H1 (cell line): ENCODE measurements at regions not wholly inside any gene's neighbourhood (a gene's known extent, or its start where the extent isn't known, plus 50 kb on each side); places are given as distances from the start of the nearest gene placed in this dataset.
A peak's percentile ranks its signal among the peaks of the same experiment; 100 is the strongest.

Source experiments
- CTCF ChIA-PET: fragments of 300-600 bp; sonication (Branson Sonifier 250); formaldehyde crosslinking; loops from one replicate; lab custom pipeline; 2021; ENCODE audit not compliant: partially characterized antibody; lab: Charles Lee
- POLR2A ChIA-PET: fragments of 300-600 bp; sonication (Branson Sonifier 250); formaldehyde crosslinking; loops from one replicate; lab custom pipeline; 2021; ENCODE audit warnings: inconsistent platforms; ENCODE audit not compliant: partially characterized antibody; lab: Charles Lee
- DNase-seq, 2 experiments: peaks; one replicate each; pipeline versions ENCODE4 v3.0.0 to v3.0.0-alpha.2; 2010 to 2022; ENCODE audit warnings: low spot score in 2 of 2, low read depth in 1 of 2, mixed read lengths in 1 of 2
- FAIRE-seq: peaks from 2 replicates; lab custom pipeline; 2011; peaks lifted over from hg19 to GRCh38; lab: Jason Lieb, UNC
- H2AFZ ChIP-seq: 2 replicates; pipeline ENCODE4 v1.8.1; 2012; ENCODE audit warnings: low read length, inconsistent platforms
- H2AK5ac ChIP-seq: 2 replicates; pipeline ENCODE4 v1.6.1; 2013; ENCODE audit warnings: low read depth, low read length
- H2BK120ac ChIP-seq: replicated peaks from 2 replicates; pipeline ENCODE3; 2013; ENCODE audit warnings: low read depth, low read length, inconsistent platforms
- H2BK12ac ChIP-seq: 2 replicates; pipeline ENCODE4 v1.6.1; 2013; ENCODE audit warnings: low read depth, low read length
- H2BK15ac ChIP-seq: 2 replicates; pipeline ENCODE4 v1.6.1; 2013; ENCODE audit warnings: low read length
- H2BK20ac ChIP-seq: 2 replicates; pipeline ENCODE4 v1.6.1; 2013; ENCODE audit warnings: low read length
- H2BK5ac ChIP-seq: 2 replicates; pipeline ENCODE4 v1.6.1; 2013; ENCODE audit warnings: low read depth, low read length
- H3K14ac ChIP-seq: 2 replicates; pipeline ENCODE4 v1.6.1; 2013; ENCODE audit warnings: inconsistent platforms; ENCODE audit not compliant: insufficient read length
- H3K18ac ChIP-seq: 2 replicates; pipeline ENCODE4 v1.6.1; 2013; ENCODE audit warnings: low read length; ENCODE audit errors: extremely low read depth
- H3K23ac ChIP-seq: 2 replicates; pipeline ENCODE4 v1.6.1; 2013; ENCODE audit warnings: inconsistent platforms; ENCODE audit not compliant: insufficient read length
- H3K23me2 ChIP-seq: 2 replicates; pipeline ENCODE4 v1.6.1; 2013; ENCODE audit warnings: low read depth, low read length
- H3K27ac ChIP-seq: 2 replicates; pipeline ENCODE4 v1.6.1; 2011; ENCODE audit warnings: low read depth, low read length, inconsistent platforms
- H3K27me3 ChIP-seq, 4 experiments: replicated peaks in 1 of 4; 1 replicate in 1 of 4; 2 replicates in 3 of 4; pipeline versions ENCODE4 v1.6.1 to v1.8.1; 2011 to 2013; ENCODE audit warnings: low read length in 3 of 4, mild to moderate bottlenecking in 3 of 4, inconsistent platforms in 2 of 4, mixed read lengths in 2 of 4, moderate library complexity in 1 of 4; ENCODE audit not compliant: control insufficient read depth in 3 of 4, insufficient read depth in 3 of 4; ENCODE audit errors: extremely low read depth in 1 of 4
- H3K36me3 ChIP-seq, 4 experiments: 2 replicates each; pipeline versions ENCODE4 v1.6.1 to v1.8.1; 2011 to 2013; ENCODE audit warnings: mild to moderate bottlenecking in 4 of 4, low read length in 3 of 4, moderate library complexity in 2 of 4, control low read depth in 1 of 4, inconsistent platforms in 1 of 4; ENCODE audit not compliant: insufficient read depth in 4 of 4, control insufficient read depth in 2 of 4
- H3K4ac ChIP-seq: replicated peaks from 2 replicates; pipeline ENCODE3; 2013; ENCODE audit warnings: low read length, low read depth, mixed read lengths, inconsistent platforms; ENCODE audit not compliant: insufficient read length
- H3K4me1 ChIP-seq, 4 experiments: replicated peaks in 1 of 4; 1 replicate in 1 of 4; 2 replicates in 3 of 4; pipeline versions ENCODE4 v1.6.1 to v1.8.1; 2011 to 2013; ENCODE audit warnings: low read length in 3 of 4, inconsistent platforms in 2 of 4, mixed read lengths in 1 of 4; ENCODE audit not compliant: insufficient read depth in 4 of 4, control insufficient read depth in 3 of 4
- H3K4me2 ChIP-seq, 2 experiments: 2 replicates each; pipeline versions ENCODE4 v1.6.1 to v1.8.1; 2011 to 2013; ENCODE audit warnings: low read depth in 2 of 2, low read length in 2 of 2, control low read depth in 1 of 2, inconsistent platforms in 1 of 2, mild to moderate bottlenecking in 1 of 2; ENCODE audit not compliant: insufficient read depth in 1 of 2
- H3K4me3 ChIP-seq, 4 experiments: fragments of 200-600, 300-600 bp in 1 of 4; sonication (generic), shearing (Covaris generic), sonication (Bioruptor Twin) in 1 of 4; 2 replicates each; pipeline versions ENCODE4 v1.5.1 to v1.8.1; 2011 to 2016; ENCODE audit warnings: low read length in 4 of 4, low read depth in 3 of 4, control low read depth in 2 of 4, inconsistent platforms in 2 of 4, mild to moderate bottlenecking in 2 of 4, mixed read lengths in 1 of 4, moderate library complexity in 1 of 4; ENCODE audit not compliant: insufficient read depth in 2 of 4; ENCODE audit errors: extremely low read depth in 1 of 4
- H3K56ac ChIP-seq: replicated peaks from 2 replicates; pipeline ENCODE3; 2013; ENCODE audit warnings: low read depth, mild to moderate bottlenecking, mixed read lengths, low read length, inconsistent platforms; ENCODE audit not compliant: insufficient read length
- H3K79me1 ChIP-seq: 2 replicates; pipeline ENCODE4 v1.6.1; 2013; ENCODE audit warnings: low read depth, low read length, control low read depth
- H3K79me2 ChIP-seq, 2 experiments: 2 replicates each; pipeline versions ENCODE4 v1.6.1 to v1.8.1; 2012 to 2013; ENCODE audit warnings: low read length in 2 of 2, mild to moderate bottlenecking in 2 of 2, inconsistent platforms in 1 of 2; ENCODE audit not compliant: insufficient read depth in 2 of 2, control insufficient read depth in 1 of 2
- H3K9ac ChIP-seq, 4 experiments: replicated peaks in 1 of 4; 1 replicate in 1 of 4; 2 replicates in 3 of 4; pipeline versions ENCODE4 v1.6.1 to v1.8.1; 2011 to 2013; ENCODE audit warnings: low read depth in 3 of 4, low read length in 3 of 4, control low read depth in 2 of 4, mild to moderate bottlenecking in 2 of 4, moderate library complexity in 2 of 4, inconsistent platforms in 1 of 4; ENCODE audit errors: extremely low read depth in 1 of 4
- H3K9me3 ChIP-seq, 2 experiments: 2 replicates each; pipeline versions ENCODE4 v1.6.1 to v1.8.1; 2012 to 2013; ENCODE audit warnings: mild to moderate bottlenecking in 2 of 2, moderate library complexity in 2 of 2, control low read depth in 1 of 2, inconsistent platforms in 1 of 2, low read depth in 1 of 2, low read length in 1 of 2, mixed read lengths in 1 of 2; ENCODE audit not compliant: insufficient read depth in 2 of 2
- H4K20me1 ChIP-seq, 2 experiments: replicated peaks in 1 of 2; 2 replicates each; pipeline versions ENCODE3 to v1.8.1; 2011 to 2013; ENCODE audit warnings: inconsistent platforms in 2 of 2, low read length in 2 of 2, mild to moderate bottlenecking in 1 of 2; ENCODE audit not compliant: insufficient read depth in 2 of 2, control insufficient read depth in 1 of 2
- H4K5ac ChIP-seq: 2 replicates; pipeline ENCODE4 v1.6.1; 2013; ENCODE audit warnings: low read length, low read depth, mixed read lengths, inconsistent platforms; ENCODE audit not compliant: insufficient read length
- H4K8ac ChIP-seq: 2 replicates; pipeline ENCODE4 v1.8.0; 2013; ENCODE audit warnings: mild to moderate bottlenecking, moderate library complexity, low read length, inconsistent platforms; ENCODE audit not compliant: insufficient read depth; ENCODE audit errors: extremely low read depth
- H4K91ac ChIP-seq: replicated peaks from 2 replicates; pipeline ENCODE3; 2013; ENCODE audit warnings: low read length, mixed read lengths, inconsistent platforms; ENCODE audit not compliant: insufficient read length
- CBX5 ChIP-seq: fragments of 300-800, 300-1000 bp; sonication (generic); IDR thresholded peaks from 2 replicates; pipeline ENCODE4 v1.7.1; 2016; ENCODE audit warnings: antibody characterized with exemption, low read length, low read depth
- CHD1 ChIP-seq: IDR thresholded peaks from 2 replicates; pipeline ENCODE4 v1.6.1; 2012; ENCODE audit warnings: low read depth, low read length, improper control_type of control experiment
- EGR1 ChIP-seq: IDR thresholded peaks from 2 replicates; pipeline ENCODE4 v1.6.1; 2011; ENCODE audit warnings: low read depth, low read length, borderline replicate concordance
- EP300 ChIP-seq, 2 experiments: IDR thresholded peaks; 1 replicate in 1 of 2; 2 replicates in 1 of 2; pipeline ENCODE4 v1.6.1; 2011 to 2012; ENCODE audit warnings: low read depth in 2 of 2, low read length in 2 of 2, mild to moderate bottlenecking in 2 of 2, borderline replicate concordance in 1 of 2, inconsistent platforms in 1 of 2, moderate library complexity in 1 of 2
- KDM1A ChIP-seq: fragments of 200-600, 300-600 bp; sonication (generic); IDR thresholded peaks from 2 replicates; pipeline ENCODE4 v1.7.1; 2016; ENCODE audit warnings: mild to moderate bottlenecking, low read length, borderline replicate concordance
- MAX ChIP-seq: IDR thresholded peaks from 2 replicates; pipeline ENCODE4 v1.6.1; 2012; ENCODE audit warnings: inconsistent platforms
- NRF1 ChIP-seq: IDR thresholded peaks from 2 replicates; pipeline ENCODE4 v1.6.1; 2011; ENCODE audit warnings: mild to moderate bottlenecking, low read depth, low read length, improper control_type of control experiment
- POU5F1 ChIP-seq: IDR thresholded peaks from 2 replicates; pipeline ENCODE4 v1.6.1; 2011; ENCODE audit warnings: low read depth, mild to moderate bottlenecking, low read length, moderate library complexity
- RXRA ChIP-seq: IDR thresholded peaks from 2 replicates; pipeline ENCODE4 v1.6.1; 2011; ENCODE audit warnings: low read depth, mild to moderate bottlenecking, low read length, moderate library complexity; ENCODE audit not compliant: insufficient read depth
- SAP30 ChIP-seq: fragments of 300-600 bp; sonication (generic); IDR thresholded peaks from 2 replicates; pipeline ENCODE4 v1.7.1; 2012; ENCODE audit warnings: low read length, moderate library complexity, mild to moderate bottlenecking, inconsistent platforms; ENCODE audit not compliant: insufficient read depth, insufficient replicate concordance
- SIX5 ChIP-seq: IDR thresholded peaks from 2 replicates; pipeline ENCODE4 v1.6.1; 2011; ENCODE audit warnings: mild to moderate bottlenecking, low read depth, low read length
- USF2 ChIP-seq: IDR thresholded peaks from 2 replicates; pipeline ENCODE4 v1.6.1; 2011; ENCODE audit warnings: low read length, improper control_type of control experiment
- ZNF274 ChIP-seq: IDR thresholded peaks from 2 replicates; pipeline ENCODE4 v1.7.0; 2012; ENCODE audit warnings: low read length, borderline replicate concordance; ENCODE audit errors: extremely low read depth
- WGBS, 2 experiments: shearing (Covaris generic) in 1 of 2; methylation state at CpG; one replicate each; pipeline versions ENCODE4 v1.1.6 to v1.1.7; 2013 to 2015; ENCODE audit warnings: low lambda C conversion rate in 2 of 2, mixed read lengths in 2 of 2, inconsistent platforms in 1 of 2, low coverage in 1 of 2, missing lambda C conversion rate in 1 of 2; ENCODE audit not compliant: insufficient replicate concordance in 2 of 2, insufficient coverage in 1 of 2, insufficient read length in 1 of 2; ENCODE audit errors: extremely low coverage in 1 of 2, missing lambda C conversion rate in 1 of 2; 5-methylcytosine and 5-hydroxymethylcytosine counted together

- CTCF ChIA-PET: interaction anchor here (1.1 to 4.3 kb wide), 4 partner anchors 9 to 477 kb away, joined by 3 to 44 read pairs (median 4); no protein-coding TSS in a partner anchor
- no peak for TF ChIP-seq CBX5
- no peak for TF ChIP-seq SAP30
- no peak for TF ChIP-seq RXRA
- no peak for TF ChIP-seq MAX
- no peak for TF ChIP-seq EGR1
- no peak for TF ChIP-seq NRF1
- no peak for TF ChIP-seq CHD1
- no peak for TF ChIP-seq USF2
- TF ChIP-seq POU5F1: no peak
- no peak for TF ChIP-seq SIX5
- no peak for TF ChIP-seq EP300 (IDR thresholded peaks at IDR 0.05; ENCODE audit: borderline replicate concordance in 1 of 2, low read depth in 2 of 2, low read length in 2 of 2)
- TF ChIP-seq KDM1A: no peak
- no peak for TF ChIP-seq ZNF274
Observed at GRCh38 chr15:31497838-31498237, 171.2 kb downstream of the KLF13 start.

More at GRCh38 chr15:31497838-31498237, 171.2 kb downstream of the KLF13 start:
- POLR2A ChIA-PET: no interaction called here
- H2BK15ac ChIP-seq: no peak overlapping the region
- H3K56ac ChIP-seq: no peak overlapping the region
- FAIRE-seq: no peak
- WGBS, 2 experiments: 82% methylated on average over 2 of the region's 2 CpGs; no CpG with 5 or more reads in 1 of the 2 experiments
- no peak overlapping the region for H3K9ac ChIP-seq
- H3K27ac ChIP-seq: no peak overlapping the region
- H2AFZ ChIP-seq: no peak overlapping the region
- no peak overlapping the region for H2BK12ac ChIP-seq
- no peaks in the 10 kb centered on the region for H3K79me1 ChIP-seq
- no peaks in the 10 kb centered on the region for H3K27me3 ChIP-seq
- H2BK120ac ChIP-seq: no peak overlapping the region
- H3K4me1 ChIP-seq: no peaks in the 10 kb centered on the region
- no peak overlapping the region for H3K4ac ChIP-seq
- no peaks in the 10 kb centered on the region for H4K20me1 ChIP-seq
- H3K36me3 ChIP-seq: no peaks in the 10 kb centered on the region
- no peak overlapping the region for H3K23ac ChIP-seq
- H3K14ac ChIP-seq: no peak overlapping the region
- H4K8ac ChIP-seq: no peak overlapping the region
- peak in 1 of 2 experiments; percentile 27 for DNase-seq
- no peak overlapping the region for H4K5ac ChIP-seq
- no peak overlapping the region for H4K91ac ChIP-seq
- H2BK5ac ChIP-seq: no peak overlapping the region
- no peaks in the 10 kb centered on the region for H3K9me3 ChIP-seq
- no peaks in the 10 kb centered on the region for H3K23me2 ChIP-seq
- no peak overlapping the region for H2BK20ac ChIP-seq
- no peaks in the 10 kb centered on the region for H3K79me2 ChIP-seq
- no peak overlapping the region for H2AK5ac ChIP-seq
- H3K4me3 ChIP-seq: no peak overlapping the region
- no peak overlapping the region for H3K4me2 ChIP-seq
- H3K18ac ChIP-seq: no peak overlapping the region
